GM12891 (cell line): ENCODE measurements at regions not wholly inside any gene's neighbourhood (a gene's known extent, or its start where the extent isn't known, plus 50 kb on each side); places are given as distances from the start of the nearest gene placed in this dataset.

ENCODE experiments used
- DNase-seq: peaks from one replicate; pipeline ENCODE4 v3.0.0; 2011; ENCODE audit warnings: low spot score; ENCODE audit not compliant: insufficient read length
- FAIRE-seq: peaks from 2 replicates; lab custom pipeline; 2011; peaks lifted over from hg19 to GRCh38; lab: Jason Lieb, UNC
- PAX5 ChIP-seq: IDR thresholded peaks from 2 replicates; pipeline ENCODE4 v1.6.1; 2011; ENCODE audit warnings: low read length, moderate library complexity, mild to moderate bottlenecking; ENCODE audit not compliant: insufficient read depth, severe bottlenecking
- POLR2A ChIP-seq: IDR thresholded peaks from 2 replicates; pipeline ENCODE4 v1.6.1; 2011; ENCODE audit warnings: low read depth, low read length, control low read depth
- POLR2AphosphoS5 ChIP-seq: IDR thresholded peaks from 2 replicates; pipeline ENCODE4 v1.6.1; 2011; ENCODE audit warnings: low read depth, low read length, control low read depth
- POU2F2 ChIP-seq: IDR thresholded peaks from 2 replicates; pipeline ENCODE4 v1.6.1; 2011; ENCODE audit warnings: low read depth, mild to moderate bottlenecking, control low read depth, low read length, moderate library complexity
- SPI1 ChIP-seq: IDR thresholded peaks from 2 replicates; pipeline ENCODE4 v1.6.1; 2011; ENCODE audit warnings: low read depth, low read length, control low read depth
- TAF1 ChIP-seq: IDR thresholded peaks from 2 replicates; pipeline ENCODE4 v1.6.1; 2011; ENCODE audit warnings: low read depth, low read length, control low read depth

DNA sequence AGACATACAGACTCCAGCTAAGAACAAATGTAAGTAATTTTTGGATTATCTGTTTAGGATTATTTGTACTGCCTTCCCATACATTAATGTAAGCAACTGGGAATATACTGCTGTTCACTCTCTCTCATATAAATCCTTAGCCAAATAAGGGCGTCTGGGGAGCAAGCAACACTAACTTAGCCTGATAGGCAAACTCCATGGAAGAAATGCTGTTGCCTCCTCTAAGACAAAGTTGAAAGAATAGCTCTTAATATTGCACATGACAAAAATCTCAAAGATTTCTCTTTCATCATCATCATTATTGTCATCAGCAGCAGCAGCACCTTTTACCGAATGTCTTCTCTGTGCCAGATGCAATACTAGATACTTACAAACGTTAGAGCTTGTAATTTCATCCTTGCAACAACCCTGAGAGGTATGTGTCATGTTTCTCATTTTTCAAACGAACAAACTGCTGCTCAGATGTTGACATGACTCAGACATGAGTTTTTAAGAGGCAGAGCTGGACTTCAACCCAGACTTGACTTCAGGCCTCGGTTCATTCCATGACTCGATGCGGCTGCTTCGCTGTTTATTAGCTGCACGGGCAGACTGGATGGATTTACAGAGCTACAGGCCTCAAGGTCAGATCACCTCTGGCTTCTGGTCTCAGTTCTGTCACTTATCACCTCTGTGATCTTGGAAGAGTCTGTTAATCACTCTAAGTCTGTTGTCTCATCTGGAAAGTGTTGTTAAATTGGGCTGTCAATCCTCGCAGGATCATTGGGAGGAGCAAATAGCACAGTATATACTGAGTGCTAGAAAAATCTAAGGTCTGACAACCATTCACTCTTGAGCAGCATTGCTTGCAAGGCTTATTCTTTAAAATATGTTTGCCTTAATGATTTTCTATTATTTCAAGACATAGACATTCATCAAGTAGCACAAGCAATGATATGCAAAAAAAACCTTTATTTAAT, 126.3 kb upstream of the CELF2 start:
- TF ChIP-seq POU2F2 (no peak), POLR2AphosphoS5 (no peak), SPI1 (no peak), PAX5 (no peak), TAF1 (no peak), POLR2A (no peak)
- no peak for DNase-seq

DNA sequence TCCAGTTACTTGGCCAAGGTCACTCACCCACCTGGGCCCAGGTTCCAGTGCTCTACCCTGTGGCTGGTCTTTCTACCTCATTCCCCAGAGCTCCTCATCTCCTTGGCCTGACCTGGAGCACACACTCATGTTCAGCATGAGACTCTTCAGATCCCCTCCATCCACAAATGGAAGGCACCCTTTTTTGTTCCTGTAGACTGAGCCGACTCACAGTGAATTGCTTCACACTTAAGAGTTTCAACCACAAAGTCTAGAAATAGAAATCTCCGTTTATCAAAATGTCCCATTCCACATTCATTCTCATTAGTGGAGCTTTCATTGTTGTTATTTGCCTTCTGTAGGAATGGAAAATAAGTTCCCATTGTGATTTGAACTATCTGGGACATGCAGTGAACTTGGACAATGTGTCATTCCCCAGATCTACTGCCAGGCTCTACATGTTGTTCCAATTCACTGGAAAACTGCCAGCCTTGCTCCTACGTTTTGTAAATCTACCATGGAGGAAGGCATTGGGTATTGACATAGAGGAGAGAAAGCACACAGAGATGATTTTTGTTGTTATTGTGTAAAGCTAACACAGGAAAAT, 125.3 kb upstream of the CELF2 start:
- DNase-seq (no peak), FAIRE-seq (no peak)
- TF ChIP-seq POLR2AphosphoS5 (no peak), PAX5 (no peak), POU2F2 (no peak), POLR2A (no peak), SPI1 (no peak), TAF1 (no peak)

More for the DNA sequence above, 126.3 kb upstream of the CELF2 start:
- no peak for FAIRE-seq

DNA sequence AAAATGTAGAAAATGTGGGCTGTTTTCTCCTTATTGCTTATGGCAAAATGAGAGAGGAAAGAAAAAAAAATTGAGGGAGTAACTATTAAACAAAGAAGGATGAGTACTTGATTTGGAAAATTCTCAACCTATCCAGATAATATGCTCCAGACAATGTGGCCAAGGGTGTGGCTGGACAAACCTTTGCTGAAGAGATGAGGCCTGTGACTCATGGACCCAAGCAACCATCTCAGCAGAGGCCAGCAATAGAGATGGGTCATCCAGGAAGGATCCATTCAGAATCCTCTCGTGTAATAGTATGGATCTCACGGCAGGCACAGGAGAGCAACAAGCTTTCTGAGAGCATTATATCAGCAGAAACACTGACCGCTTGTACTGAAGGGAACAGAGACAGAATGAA, 120.3 kb upstream of the CELF2 start:
- FAIRE-seq (no peak), DNase-seq (no peak)
- no peak for TF ChIP-seq POU2F2
- no peak for TF ChIP-seq PAX5
- TF ChIP-seq POLR2AphosphoS5, result no peak
- no peak for TF ChIP-seq SPI1
- no peak for TF ChIP-seq POLR2A
- no peak for TF ChIP-seq TAF1

DNA sequence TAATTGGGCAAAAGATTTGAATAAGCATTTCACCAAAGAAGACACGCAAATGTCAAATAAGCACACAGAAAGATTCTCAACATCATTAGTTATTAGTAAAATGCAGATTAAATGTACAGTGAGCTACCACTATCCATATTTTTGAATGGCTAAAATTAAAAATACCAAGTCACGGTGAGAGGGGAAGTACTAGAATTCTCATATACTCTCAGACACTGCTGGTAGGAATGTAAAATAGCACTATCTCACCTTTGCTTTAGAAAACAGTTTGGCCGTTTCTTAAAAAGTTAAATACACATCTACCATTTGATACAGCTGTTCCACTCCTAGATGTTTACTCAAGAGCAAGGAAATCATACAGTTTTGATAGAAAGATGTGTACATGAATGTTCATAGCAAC, 115.8 kb upstream of the CELF2 start:
- FAIRE-seq, result no peak
- TF ChIP-seq POU2F2 (no peak), SPI1 (no peak), POLR2A (no peak), PAX5 (no peak), POLR2AphosphoS5 (no peak), TAF1 (no peak)
- no peak for DNase-seq

DNA sequence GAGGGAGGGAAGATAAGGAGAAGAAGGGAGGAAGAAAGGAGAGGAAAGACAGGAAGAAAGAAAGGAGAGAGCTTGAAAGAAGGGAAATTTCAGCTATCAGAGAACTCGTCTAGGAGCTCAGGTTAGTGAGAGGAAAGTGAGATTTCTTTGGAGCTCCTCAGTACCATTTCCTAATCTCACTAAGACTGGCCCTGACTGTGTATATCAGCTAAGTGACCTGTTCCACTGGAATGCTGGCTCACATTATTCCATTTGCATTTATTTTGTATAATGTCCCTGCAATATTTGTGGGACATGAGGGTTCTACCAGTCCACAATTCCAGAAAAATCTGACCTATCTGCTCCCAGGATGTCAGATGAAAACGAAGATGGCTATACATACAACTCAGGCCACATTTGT, 114.7 kb upstream of the CELF2 start:
- TF ChIP-seq SPI1 (no peak), TAF1 (no peak), POLR2AphosphoS5 (no peak)
- no peak for DNase-seq
- no peak for FAIRE-seq

DNA sequence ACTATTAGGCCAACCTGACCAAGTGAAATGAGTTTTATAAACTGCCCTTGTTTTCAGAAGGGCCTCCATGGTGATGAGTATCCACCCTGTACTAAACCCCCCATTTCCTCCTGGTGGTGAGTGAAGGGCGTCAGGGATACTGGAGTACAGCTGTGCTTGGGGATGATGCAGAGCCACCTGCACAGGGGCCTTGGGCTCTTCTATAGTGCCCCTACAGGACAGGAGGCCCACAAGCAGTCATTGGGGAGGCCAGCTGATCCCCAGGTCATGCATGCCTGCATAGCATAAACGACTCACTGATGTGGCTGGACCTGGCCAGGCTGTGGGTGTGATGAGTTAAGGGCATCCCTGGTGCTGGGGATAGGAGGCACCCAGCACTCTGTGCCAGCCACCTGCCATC, 114.1 kb upstream of the CELF2 start:
- FAIRE-seq, result no peak
- TF ChIP-seq POU2F2 (no peak), POLR2A (no peak)

DNA sequence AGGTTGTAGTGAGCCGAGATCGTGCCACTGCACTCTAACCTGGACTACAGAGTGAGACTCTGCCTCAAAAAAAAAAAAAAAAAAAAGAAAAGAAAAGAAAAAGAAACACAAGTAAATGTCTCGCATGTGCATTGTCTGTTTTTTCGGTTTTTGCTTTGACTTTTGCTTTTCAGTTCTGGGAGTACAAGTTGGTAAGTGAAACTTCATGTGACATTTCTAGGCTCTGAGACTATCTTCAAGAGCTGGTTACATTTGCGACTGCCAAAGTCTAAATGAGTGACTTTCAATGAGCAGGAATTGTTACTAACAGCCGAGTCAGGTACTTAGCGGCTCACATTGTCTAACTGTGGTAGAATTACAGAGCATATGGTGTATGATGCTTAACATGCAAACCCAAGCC, 107.0 kb upstream of the CELF2 start:
- TF ChIP-seq SPI1 (no peak), TAF1 (no peak), POLR2A (no peak), POLR2AphosphoS5 (no peak), POU2F2 (no peak), PAX5 (no peak)
- DNase-seq (no peak), FAIRE-seq (no peak)

More for the DNA sequence above, 114.1 kb upstream of the CELF2 start:
- DNase-seq, result no peak

DNA sequence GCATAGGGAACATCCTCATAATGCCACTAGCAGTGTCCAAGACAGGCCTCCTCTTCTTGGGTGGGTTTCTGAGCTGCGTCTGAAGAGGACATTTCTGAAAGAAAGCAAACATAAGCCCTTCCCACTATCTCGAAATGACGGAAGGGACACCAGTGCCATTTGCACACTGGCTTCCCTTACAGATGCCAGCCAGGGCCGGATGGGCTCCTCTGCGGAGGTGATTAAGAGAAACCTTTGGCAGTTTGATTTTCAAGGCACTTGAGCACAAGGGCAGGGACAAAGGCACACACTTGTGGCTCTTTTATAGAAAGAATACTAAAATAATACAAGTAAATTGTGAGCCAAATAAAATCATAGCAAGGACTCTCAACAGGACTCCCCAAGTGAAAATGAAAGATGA, 106.6 kb upstream of the CELF2 start:
- FAIRE-seq, result no peak
- TF ChIP-seq SPI1, result no peak
- no peak for TF ChIP-seq PAX5
- TF ChIP-seq TAF1, result no peak
- TF ChIP-seq POLR2AphosphoS5, result no peak
- TF ChIP-seq POLR2A, result no peak
- no peak for TF ChIP-seq POU2F2
- no peak for DNase-seq

DNA sequence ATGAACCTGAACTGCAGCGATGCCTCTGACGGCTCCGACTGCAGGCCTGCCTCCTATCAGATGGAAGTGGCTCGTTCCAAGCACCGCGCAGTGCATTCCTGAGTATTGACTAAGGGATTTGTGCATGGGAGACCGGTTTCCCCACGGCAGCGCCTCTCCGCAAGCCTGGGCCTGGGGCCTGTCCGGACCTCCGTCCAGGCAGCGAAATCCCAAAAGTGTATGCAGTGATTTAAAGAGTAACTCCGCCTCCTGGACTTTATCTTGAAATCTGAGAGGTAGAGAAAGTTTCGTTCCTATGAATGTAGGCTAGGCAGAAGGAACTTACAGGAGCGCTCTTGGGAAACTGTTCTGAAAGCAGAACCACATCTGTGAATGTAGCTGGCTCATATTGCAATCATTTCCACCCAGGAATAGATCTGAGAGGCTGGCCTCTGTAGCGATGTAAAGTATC, 106.2 kb upstream of the CELF2 start:
- DNase-seq (no peak), FAIRE-seq (no peak)
- TF ChIP-seq POLR2AphosphoS5 (no peak), POLR2A (no peak), PAX5 (no peak), SPI1 (no peak)

DNA sequence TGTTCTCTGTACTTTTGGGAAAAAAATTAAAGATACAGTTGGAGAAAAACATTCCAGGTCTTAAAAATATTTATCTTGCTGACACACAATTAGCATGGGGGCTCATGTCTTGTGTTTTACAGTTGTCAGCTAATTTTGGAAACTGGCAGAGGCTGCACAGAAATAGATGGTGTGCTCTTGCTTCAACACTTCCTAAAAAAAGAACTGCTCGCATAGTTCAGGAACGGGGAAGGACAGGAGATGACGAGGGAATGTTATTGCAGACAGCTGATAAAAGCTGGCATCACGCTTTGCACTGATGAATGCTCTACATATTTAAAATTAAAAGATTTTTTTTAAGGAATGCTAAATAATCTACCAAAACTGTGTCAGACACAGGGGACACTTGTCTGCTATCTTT, 103.5 kb upstream of the CELF2 start:
- DNase-seq, result no peak

More for the DNA sequence above, 103.5 kb upstream of the CELF2 start:
- no peak for FAIRE-seq
- no peak for TF ChIP-seq PAX5
- no peak for TF ChIP-seq POLR2A
- TF ChIP-seq POLR2AphosphoS5, result no peak
- TF ChIP-seq TAF1, result no peak
- TF ChIP-seq SPI1, result no peak
- no peak for TF ChIP-seq POU2F2
